ENCODE measurements at regions not wholly inside any gene's neighbourhood (a gene's known extent, or its start where the extent isn't known, plus 50 kb on each side); places are given as distances from the start of the nearest gene placed in this dataset.
"Not testable (repeated sequence)": the region's sequence is repeated elsewhere in the genome, so short reads cannot be mapped to it uniquely, and the experiment has no call there.

DNA sequence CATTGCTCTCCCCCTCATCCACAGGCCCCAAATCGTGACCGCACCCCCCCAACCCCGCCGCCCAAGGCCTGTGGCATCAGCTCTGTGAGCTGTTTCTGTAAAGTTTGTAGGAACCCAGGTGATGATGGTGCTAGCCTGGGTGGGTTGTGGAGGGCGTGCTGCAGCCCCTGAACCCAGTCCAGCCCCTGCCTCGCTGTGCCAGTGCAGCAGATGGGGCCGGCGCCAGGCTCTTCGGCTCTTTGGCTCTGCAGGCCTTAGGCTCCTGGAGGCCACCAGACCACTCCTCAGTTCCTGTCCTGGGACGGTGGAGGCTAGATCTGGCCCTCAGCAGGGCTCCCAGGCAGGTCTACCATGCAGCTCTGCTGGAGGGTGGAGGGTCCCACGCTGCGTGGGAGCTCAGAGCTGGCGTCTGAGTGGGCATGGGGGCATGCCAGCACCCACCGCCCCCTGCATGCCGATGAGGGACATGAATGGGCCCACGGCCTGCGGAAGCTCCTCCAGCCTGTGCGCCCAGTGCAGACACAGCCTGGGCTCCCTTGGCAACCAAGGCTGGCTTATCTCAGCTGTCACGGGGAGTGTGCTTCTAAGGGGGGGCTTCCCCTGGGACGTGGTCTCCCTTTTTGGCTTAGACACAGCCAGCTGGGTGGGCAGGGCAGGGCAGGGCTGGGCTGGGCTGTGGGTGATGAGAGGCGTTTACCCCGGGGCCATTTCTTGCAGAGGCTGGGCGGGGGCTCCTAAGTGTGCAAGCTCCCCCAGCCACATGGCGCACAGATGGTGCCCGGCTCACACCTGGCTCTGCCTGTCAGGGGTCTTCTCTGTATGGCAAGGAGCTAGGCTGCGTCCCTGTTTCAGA, 1187.6 kb downstream of the BRD1 start:
- DNase-seq, result no peak

DNA sequence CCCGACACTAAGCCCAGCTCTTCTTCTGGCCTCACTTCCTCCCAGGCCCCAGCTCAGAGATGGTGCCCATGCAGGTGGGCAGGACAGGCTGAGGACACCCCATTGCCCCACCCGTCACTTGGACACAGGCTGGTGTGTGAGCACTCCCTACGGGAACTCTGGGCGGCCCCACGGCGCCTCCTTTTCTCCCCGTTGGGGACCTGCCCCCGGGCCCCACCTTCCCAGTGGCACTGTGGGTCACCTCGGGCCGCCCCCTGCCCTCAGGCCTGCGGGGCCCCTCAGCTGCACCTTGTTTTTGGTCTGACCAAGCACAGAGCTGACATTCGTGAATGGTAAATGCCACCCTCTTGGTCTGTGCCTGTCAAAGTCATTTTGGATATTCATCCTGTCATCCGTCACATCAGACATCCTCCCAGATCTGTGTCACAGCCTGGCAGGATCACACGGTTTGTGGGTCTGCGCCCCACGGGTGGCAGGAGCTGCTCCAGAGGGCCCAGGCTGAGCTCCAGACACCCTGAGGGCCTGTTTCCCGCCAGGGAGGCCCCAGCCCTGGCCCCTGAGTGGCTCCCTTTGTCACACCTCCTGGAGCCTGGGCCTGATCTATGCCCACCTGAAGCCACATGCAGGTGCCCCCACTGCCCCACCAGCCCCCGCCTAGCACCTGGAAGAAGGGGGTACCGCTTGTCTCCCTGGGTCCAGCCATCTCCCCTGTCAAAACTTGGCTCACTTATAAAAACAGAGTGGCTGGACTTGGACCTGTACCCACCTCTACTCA, 1188.5 kb downstream of the BRD1 start:
- no peak for DNase-seq

DNA sequence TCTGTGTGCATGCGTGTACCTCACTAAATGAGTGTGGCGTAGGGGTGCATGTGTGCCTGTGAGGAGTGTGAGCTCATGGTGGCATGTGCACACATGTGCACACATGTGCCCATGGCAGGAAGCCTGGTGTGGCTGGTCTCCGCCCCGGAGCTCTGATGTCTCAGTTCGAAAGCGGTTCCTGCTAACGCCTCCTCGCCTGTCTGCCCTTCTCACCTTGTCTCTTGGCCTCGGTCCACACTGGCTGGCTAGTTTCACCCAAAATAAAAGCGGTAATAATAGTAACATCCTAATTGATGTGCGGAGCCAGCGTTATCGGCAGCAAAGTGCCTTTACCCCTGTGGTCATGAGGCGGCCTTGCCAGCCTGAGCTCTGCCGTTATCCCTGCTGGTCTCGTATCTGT, 1190.4 kb downstream of the BRD1 start:
- DNase-seq, result no peak

DNA sequence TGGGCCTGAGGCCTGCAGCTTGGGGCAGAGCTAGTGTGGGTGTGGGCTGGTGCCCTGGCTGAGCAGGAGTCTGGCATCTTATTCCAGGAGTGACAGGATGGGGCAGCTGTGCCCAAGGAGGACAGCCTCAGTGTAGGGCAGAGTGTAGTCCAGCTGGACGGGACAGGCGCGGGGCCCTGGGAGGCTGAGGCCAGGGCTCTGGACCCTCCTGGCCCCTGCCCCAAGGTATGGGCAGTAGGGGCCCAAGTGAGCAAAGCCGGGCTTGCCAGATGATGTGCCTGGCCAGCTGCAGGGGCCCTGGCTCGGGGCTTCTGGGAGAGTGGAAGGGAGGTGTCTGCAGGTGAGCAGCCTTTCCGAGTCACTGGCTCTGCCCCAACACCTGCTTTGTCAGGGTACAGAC, 1190.9 kb downstream of the BRD1 start:
- DNase-seq, result no peak

DNA sequence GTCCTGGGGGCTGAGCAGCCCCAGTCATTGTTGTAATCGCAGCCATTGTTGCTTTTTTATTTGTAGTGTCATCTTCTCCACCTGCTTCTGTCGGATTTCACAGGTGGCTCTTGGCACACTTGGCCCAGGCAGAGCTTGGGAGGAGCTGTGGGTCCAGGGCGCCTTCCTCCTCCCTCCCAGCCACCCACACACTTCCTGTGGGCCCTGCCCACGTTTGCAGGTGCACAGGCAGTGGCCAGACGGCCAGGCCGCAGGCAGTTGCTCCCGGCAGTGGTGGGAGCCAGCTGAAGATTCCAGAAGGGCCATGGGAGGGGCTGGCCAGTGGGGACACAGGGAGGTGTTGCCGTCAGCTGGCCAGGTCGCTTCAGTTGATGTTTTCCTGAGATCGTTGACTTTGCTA, 1191.9 kb downstream of the BRD1 start:
- no peak for DNase-seq

DNA sequence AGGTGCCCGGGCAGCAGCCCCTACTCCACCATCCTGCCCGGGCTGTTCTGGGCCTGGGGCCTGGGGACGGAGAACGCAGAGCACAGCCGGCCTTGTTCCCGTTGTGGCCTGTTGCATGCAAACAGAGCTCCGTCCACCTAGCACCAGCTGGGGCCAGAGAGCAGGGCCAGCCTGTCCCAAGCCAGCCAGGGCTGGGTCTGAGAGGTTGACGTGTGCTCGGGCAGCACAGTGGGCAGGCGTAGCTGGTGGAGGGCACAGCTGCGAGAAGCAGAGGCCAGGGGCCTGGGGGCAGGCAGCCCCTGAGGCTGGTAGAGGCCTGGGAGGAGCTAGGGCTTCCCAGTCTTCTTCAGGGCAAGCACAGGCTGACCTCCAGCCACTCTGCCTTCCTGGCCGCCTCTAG, 1192.6 kb downstream of the BRD1 start:
- no peak for DNase-seq

DNA sequence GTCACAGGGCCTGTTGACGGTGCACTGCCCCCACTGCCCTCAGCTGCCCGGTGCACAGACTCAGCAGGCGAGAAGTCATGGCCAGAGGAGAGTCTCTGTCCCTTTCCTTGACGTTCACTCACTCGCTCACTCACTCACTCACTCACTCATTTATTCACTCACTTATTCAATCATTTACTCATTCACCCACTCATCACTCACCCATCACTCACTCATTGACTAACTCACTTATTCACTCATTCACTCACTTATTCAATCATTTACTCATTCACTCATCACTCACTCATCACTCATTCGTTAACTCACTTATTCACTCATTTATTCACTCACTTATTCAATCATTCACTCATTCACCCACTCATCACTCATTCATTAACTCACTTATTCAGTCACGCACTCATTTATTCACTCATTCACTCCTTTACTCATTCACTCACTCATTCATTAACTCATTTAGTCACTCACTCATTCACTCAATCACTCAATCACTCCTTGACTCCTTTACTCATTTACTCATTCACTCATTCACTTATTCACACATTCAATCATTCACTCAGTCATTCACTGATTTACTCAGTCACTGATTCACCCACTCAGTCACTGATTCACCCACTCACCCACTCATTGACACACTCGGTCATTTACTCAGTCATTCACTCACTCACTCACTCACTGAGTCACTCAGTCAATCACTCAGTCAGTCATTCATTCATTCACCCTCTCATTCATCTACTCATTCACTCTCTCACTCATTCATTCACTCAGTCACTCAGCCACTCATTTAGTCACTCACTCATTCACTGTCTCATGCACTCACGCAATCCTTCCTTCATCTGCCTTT, 1193.5 kb downstream of the BRD1 start:
- DNase-seq, result no peak

DNA sequence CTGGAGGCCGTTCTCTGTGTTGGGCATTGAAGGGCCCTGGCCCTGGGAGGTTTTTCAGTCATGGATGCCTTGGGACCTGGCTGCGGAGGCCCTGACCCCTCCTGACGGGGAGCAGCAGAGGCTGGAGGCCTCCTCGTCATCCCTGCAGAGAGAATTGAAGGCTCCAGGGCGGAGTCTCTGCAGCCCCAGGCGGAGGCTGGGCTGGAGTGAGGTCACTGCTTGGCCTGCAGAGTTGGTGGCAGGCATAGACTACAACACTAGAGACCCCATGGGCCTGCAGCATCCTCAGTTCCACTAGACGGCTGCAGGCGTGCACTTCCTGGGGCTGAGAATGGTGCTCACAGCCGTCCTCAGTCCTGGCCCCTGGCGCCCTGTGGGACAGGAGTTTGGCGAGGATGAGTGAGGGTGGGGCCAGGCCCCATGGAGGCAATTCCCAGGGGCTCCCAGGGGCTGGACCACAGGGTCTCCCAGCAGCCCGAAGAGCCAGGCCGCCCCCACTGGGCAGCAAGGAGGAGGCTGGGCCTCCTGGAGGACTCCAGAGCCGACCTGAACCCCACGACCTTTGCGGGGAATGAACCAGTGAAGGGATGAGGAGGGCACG, 1194.9 kb downstream of the BRD1 start:
- no peak for DNase-seq

DNA sequence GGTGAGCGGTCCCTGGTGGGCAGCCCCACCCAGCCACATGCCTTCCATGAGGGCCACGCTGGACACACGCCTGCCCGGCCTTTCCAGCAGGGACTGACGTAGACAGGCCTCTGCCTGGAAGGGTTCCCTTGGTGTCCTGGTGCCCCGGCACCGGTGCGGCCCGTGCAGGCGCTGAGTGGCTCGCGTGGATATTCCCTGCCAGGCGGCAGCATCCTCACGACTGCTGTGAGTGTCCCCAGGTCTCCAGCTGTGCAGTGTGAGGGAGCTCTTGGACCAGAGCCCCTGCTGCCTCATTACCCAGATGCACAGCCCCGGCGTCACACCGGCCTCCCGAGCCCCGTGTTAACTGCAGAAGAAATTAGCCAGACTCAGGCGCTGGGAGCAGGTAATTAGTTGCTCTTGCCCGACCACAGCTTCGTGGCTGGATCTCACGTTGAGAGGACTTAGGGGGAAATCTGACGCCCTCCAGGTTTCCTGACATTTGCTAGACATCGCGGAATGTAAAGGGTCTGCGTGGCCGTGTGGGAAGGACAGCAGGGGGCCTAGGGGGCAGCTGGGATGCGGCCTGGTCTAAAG, 1196.3 kb downstream of the BRD1 start:
- no peak for DNase-seq

DNA sequence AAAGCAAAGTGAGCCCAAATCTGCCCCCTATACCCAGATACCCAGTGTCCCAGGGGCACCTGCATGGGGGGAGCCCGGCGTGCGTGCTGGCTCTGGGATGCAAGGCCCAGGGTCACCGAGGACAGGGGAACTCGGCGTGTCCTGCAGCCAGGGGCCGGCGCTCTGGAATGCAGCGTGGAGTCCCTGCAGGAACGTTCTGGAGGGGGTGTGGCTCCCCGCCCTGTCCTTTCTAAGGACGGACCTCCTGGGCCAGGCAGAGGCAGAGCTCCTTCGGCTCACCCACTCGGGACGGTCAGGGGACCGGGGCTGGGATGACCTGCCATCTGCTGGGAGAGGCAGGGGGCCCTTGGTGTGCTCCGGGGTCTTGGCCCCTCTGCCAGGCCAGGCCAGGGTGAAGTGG, 1196.8 kb downstream of the BRD1 start:
- DNase-seq, result no peak

DNA sequence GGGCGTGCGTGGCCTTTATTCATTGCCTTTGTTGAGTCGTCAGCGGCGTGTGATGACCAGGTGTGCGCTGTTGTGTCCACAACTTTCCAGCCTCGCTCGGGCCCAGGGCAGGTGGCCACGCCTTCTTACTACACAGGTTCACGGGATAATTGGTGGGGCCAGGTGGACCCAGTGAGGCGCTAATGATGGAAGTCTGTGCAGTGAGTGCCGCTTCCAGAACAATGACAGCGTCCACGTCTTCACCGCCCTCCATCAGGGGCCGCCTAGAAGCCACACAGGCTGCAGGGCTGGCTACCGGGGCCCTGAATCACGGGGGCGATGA, 1197.3 kb downstream of the BRD1 start:
- DNase-seq, result no peak

DNA sequence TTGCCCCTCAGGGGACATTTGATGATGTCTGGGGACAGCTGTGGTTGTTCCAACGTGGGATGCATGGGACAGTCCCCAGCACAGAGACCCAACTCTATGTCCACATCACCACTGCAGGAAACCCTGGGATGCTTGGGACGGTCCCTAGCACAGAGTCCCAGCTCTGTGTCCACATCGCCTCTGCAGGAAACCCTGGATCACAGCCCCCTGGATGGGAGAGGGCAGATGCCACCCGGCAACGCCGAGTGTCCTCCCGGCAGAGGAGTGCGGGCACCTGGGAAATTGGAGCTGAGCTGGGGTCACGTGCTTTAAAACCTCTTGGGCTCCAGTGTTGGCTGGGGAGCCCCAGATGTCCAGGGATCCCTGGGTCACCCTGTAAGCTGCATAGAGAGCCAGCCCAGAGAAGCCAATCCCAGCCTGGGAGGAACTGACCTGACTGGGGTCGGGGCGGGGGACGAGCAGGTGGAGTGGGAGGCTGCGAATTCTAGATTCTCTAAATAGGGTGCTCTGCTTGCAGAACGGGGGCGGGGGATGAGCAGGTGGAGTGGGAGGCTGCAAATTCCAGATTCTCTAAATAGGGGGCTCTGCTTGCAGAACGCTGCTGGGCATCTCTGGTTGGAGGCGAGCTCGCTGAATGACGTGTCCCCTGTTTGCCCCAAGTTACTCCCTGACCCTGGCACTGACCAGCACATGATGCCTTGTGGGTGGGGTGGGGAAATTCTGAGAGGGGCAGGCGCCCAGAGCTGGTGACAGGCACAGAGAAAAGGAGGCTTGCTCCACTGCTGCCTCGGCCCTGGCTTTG, 1197.8 kb downstream of the BRD1 start:
- DNase-seq, result no peak

DNA sequence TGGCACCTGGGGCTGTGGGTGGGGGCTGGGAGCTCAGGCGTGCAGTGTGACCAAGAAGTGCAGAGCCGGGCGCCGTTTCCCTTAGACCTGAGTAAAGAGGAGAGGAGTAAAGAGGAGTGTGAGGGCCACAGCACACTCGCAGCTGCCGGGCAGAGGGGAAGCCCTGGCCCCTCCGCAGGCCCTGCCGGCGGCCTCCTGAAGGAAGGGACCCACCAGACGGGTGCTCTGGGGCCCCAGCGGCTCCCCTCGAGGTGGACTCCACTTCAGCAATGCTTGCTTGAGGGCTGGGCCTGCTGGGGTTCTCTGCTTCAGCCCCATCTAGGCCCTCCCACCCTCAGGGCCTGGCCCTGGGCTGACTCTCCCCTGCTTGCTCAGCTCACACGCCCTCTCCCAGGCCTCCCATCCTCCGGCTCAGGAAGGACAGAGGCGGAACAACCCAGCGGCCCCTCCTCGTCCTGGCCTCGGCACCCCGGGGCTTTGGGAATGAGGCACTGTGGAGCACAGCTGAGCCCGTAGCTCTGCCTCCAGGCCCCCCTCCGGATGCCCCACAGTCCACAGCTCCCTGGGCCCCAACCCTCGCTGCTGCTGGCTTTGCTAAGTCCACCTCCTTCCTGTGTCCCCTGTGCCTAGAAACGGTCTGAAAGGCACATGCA, 1198.7 kb downstream of the BRD1 start:
- DNase-seq, result no peak

DNA sequence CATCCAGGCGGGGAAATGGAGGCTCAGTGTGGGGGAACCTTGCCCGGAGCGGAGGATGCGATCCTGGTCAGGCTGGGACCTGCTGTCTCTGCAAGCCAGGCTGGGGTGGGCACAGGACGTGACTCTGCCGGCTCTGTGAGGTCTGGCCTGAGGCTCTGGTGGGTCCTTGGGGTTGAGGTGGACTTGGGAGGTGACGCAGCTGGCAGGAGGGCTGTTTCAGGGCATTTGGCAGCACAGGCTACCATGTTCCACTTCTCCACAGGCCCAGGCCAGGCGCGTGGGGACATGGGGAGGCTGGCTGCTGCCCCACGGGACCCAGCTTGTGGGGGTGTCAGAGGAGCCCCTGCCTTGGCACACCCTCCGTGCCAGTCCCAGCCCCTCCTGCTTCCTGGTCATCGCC, 1199.7 kb downstream of the BRD1 start:
- DNase-seq, result no peak

DNA sequence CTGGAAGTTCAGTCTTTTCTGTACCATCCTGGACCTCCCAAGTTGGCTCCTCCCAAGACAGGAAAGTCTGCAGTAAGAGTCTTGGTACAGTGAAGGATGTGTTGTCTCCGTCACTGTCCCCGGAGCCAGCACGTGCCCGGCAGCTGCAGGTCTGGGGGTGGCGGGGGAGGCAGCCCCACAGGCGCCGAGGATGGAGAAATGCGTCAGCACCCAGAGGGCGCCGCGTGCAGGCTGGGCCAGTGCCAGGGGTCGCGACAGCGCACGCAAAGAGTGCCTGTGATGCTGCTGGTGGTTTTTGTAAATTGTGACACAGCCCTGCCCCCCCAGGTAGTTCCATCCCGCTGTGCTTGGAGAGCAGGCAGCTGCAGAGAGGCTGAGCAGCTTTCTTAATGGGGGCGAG, 1200.5 kb downstream of the BRD1 start:
- peak; percentile 65 for DNase-seq

DNA sequence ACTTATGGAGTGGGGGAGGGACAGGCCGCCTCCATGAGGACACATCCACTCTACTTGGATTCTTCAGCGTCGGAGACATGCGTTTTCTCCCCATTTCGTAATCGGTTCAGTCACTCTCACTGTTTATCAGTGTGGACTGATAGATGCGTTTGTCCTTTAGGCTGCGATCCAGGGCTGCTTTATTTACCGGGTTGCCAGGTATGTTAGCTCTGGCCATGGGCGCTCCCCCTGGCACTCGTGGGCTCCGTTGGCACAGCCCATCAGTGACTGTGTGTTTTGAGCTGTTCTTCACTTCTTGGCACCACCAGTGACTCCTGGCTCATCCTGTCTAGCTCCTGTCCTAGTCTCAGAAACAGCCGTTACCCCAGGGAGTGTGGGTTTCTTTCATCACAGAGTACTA, 1203.3 kb downstream of the BRD1 start:
- DNase-seq, result no peak

DNA sequence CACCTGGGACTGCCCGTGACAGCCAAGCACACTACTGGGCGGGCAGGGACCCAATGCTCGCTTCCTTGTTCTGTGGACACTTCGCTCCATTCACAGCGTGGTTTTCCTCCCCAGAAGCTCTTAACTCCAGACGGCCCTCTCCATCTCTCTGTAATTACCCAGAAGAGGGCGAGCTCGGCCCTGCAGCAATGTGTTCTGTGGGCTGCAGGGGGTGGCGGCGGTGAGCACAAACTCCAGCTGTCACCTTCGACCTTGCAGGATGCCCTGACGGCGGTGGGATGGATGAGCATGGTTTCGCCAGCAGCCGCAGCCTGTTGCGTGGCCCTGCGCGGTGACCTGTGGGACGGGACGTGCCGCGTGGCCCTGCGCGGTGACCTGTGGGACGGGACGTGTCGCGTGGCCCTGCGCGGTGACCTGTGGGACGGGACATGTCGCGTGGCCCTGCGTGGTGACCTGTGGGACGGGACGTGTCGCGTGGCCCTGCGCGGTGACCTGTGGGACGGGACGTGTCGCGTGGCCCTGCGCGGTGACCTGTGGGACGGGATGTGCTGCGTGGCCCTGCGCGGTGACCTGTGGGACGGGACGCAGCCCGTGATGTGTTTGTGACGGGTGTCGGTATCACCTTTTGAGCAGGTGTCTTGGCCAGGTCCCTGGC, 1204.7 kb downstream of the BRD1 start:
- no peak for DNase-seq

DNA sequence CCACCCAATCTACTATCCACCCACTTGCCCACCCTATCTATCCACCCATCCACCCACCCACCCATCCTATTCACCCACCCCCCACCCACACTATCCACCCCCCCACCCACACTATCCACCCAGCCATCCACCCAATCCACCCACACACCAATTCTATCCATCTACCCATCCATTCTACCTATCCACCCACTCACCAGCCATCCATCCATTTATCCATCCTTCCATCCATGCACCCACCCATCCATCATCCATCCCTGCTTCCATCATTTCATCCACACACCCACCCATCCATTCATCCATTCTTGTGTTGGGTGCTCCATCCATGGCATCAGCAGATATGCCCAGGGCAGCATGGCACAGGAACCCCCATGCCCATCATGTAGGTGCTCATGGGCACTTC, 1206.6 kb downstream of the BRD1 start:
- DNase-seq, result no peak

DNA sequence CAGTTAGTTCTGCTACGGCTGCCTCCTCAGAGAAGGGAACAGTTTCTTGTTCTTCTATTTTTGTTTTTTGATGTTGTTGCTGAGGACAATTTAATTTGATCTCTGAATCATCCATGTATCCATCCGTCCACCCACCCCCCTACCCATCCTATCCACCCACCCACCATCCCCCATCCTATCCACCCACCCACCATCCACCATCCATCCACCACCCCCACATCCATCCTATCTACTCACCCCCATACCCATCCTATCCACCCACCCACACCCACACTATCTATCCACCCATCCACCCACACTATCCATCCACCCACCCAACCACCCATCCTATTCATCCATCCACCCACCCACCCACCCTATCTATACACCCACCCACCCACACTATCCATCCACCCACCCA, 1207.2 kb downstream of the BRD1 start:
- DNase-seq, result not testable (repeated sequence)

DNA sequence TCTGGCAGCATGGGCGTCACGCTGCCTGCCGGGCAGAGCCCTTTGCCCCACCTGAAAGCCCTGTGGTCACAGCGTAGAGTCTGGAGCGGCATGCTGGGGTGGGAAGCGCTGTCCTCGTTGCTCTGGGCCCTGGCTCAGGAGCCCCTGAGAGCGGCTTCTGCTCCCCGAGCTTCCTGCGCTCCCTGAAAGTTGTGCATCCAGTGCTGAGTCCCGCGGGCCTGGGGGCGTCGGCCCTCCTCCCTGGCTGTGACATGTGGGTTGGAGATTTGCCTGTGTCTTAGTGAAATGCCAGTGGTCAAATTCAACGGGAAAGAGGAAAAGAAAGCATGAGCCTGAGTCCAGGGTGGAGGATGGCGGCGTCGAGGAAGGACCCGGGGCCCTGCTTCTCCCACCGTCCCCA, 1208.0 kb downstream of the BRD1 start:
- no peak for DNase-seq

DNA sequence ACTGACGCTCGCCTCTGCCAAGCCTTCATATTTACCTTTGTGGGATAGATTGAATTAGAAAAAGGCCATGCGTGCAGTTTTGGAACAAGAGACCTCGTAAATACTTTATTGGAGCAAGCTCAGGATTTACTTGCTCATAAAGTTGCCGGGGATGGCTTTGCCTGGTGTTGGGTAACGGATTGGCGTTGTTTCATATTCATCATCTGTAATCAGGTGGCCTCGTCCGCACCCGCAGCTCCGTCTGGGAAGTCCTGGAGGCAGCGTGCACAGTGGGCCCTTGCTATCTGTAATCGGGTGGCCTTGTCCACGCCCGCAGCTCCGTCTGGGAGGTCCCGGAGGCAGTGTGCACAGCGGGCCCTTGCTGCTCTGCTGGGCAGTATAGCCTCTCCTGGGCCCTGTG, 1209.3 kb downstream of the BRD1 start:
- DNase-seq, result no peak
